Cardiac muscle cell (in vitro differentiated cells and primary cell): ENCODE measurements at regions not wholly inside any gene's neighbourhood (a gene's known extent, or its start where the extent isn't known, plus 50 kb on each side); places are given as distances from the start of the nearest gene placed in this dataset.

Experiments
- DNase-seq, 2 donors: peaks; one replicate each; pipeline versions ENCODE4 v3.0.0 to v3.0.0-alpha.2; 2010 to 2017; ENCODE audit warnings: low read depth in 1 of 2, low spot score in 1 of 2
- H3K27ac ChIP-seq: fragments of 200-600 bp; sonication (generic); 2 replicates; pipeline ENCODE4 v1.5.1; 2016
- H3K27me3 ChIP-seq: fragments of 200-600 bp; sonication (generic); 2 replicates; pipeline ENCODE4 v1.6.0; 2016; ENCODE audit warnings: control low read depth
- H3K36me3 ChIP-seq: fragments of 200-600 bp; sonication (generic); 2 replicates; pipeline ENCODE4 v1.5.1; 2016; ENCODE audit warnings: control low read depth
- H3K4me1 ChIP-seq: fragments of 200-600 bp; sonication (generic); 2 replicates; pipeline ENCODE4 v1.8.1; 2017; ENCODE audit warnings: low read depth, mild to moderate bottlenecking, mixed run types
- H3K4me3 ChIP-seq: fragments of 200-600 bp; sonication (generic); 2 replicates; pipeline ENCODE4 v1.5.1; 2016; ENCODE audit warnings: mild to moderate bottlenecking
- H3K9me3 ChIP-seq: fragments of 200-600 bp; sonication (generic); 2 replicates; pipeline ENCODE4 v1.5.1; 2017; ENCODE audit warnings: low read depth, mild to moderate bottlenecking, control low read depth
- CTCF ChIP-seq: IDR thresholded peaks from 2 replicates; pipeline ENCODE4 v1.5.1; 2012; ENCODE audit warnings: low read depth, mild to moderate bottlenecking, low read length

DNA sequence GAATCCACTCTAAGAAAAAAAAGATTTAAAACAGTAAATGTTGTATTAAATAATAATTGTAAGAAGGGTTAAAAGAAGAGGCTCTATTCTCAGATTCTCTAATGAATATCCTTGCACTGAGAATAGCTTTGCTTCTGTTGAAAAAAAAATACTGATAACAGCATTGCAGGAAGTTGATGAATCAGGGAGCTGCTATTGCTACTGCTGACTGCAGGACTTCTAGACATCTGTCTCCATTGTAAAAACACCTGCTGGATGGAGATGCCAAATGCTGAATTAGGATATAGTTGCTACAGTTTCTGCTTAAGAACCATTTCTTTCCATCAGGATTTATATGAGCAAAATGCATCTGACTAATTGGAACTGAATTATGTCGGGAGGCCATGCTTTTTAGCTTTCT, 50.3 kb upstream of the ANP32D start:
- no peak for TF ChIP-seq CTCF
- DNase-seq = peak in 1 of 2 donors; percentile 41
- Histone ChIP-seq H3K9me3 (no peaks in the 10 kb centered on the region), H3K4me3 (no peak overlapping the region), H3K4me1 (no peaks in the 10 kb centered on the region), H3K36me3 (no peaks in the 10 kb centered on the region), H3K27ac (no peak overlapping the region), H3K27me3 (no peaks in the 10 kb centered on the region)
